ENCODE measurements at regions not wholly inside any gene's neighbourhood (a gene's known extent, or its start where the extent isn't known, plus 50 kb on each side); places are given as distances from the start of the nearest gene placed in this dataset.
"Not testable (repeated sequence)": the region's sequence is repeated elsewhere in the genome, so short reads cannot be mapped to it uniquely, and the experiment has no call there.

DNA sequence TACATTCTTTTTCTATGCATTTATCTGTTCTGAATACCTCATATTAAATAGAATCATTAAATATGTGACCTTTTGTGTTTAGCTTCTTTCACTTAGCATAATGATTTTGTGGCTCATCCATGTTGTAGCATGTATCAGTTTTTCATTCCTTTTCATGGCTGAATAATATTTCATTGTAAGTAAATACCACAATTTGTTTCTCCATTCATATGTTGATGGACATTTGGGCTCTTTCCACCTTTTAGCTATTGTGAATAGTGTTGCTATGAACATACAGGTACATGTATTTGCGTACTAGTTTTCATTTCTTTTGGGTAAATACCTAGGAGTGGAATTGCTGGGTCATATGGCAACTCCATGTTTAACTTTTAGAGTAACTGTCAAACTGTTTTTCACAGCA is 85.1 kb downstream of the GNL3L start:
- DNase-seq = no peak

- no peak for DNase-seq
Measured at GRCh38 chrX:54633641-54634040, 103.6 kb downstream of the GNL3L start.

- DNase-seq = no peak
Measured at GRCh38 chrX:54639018-54639345, 109.0 kb downstream of the GNL3L start.

DNA sequence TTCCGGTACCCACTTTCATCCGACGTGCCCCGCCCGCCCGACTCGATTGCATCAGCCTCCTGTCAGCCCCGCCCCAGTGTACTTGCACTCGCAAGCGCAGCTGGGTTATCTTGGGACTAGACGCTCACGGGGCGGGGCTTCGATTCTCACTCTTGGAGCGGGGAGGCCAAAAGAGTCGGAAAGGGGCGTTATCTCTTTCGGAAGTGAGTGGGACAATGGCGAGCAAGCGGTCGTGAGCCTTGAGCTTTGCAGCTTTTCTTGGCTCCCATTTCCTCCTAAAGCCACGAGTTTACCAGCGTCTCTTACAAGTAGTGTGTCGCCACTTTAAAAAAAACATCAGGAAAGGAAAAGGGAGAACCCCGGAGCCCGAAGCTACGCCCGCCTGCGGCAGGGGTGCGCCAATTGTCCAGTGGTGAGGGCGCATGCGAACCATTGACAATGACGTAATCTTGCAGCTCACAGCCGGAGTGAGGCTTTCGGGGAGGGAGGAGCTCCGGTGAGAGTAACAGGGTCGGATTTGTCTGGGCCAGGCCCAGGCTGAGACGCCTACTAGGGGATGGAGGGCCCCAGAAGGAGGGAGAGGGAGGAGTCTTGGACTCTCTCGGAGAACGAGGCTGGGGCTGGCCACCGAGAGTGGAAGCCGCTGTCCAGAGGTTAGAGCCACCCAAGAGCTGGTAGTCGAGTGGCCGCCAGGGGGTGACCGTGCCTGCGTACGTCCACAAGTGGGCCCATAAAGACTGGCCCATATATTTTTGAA is 109.5 kb downstream of the GNL3L start:
- DNase-seq = peak; percentile 93

- no peak for DNase-seq
Measured at GRCh38 chrX:54640103-54640690, 110.2 kb downstream of the GNL3L start.

GRCh38 chrX:54640736-54641135 is 110.7 kb downstream of the GNL3L start:
- DNase-seq = no peak

DNA sequence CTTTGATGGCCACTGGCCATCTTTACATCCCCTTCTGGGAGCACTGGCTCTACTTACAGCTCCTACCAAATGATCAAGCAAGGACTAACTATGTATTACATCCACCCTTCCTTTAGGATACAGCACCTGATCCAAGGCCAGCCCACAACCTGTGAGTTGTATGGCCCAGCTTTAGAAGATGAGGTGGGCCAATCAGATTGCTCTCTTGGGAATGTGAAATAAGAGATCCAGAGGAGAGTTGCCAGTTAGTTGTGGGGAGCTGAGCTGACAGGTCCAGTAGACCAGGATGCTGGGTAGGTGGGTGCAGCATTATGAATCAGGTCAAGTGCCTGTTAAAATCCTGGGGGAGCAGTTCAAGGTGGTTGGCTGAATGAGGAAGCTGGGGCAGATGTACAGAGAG is 111.5 kb downstream of the GNL3L start:
- no peak for DNase-seq

GRCh38 chrX:54647607-54648006 is 117.6 kb downstream of the GNL3L start:
- not testable (repeated sequence) for DNase-seq

DNA sequence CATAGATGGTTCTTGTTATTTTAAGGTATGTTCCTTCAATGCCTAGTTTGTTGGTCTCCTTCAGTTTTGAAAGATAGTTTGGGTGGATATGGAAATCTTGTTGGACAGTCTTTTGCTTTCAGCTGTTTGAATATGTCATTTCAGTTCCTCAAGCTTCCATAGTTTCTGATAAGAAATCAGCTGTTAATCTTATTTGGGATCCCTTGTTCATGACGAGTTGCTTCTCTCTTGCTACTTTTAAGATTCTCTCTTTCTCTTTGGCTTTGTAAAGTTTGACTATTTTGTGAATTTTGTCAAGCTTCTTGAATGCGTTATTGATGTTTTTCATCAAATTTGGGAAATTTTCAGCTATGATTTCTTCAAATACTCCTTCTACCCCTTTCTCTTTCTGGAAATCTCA is 129.5 kb downstream of the GNL3L start:
- no peak for DNase-seq

GRCh38 chrX:54675762-54676161 is 122.3 kb downstream of the ITIH6 start:
- DNase-seq = no peak

DNA sequence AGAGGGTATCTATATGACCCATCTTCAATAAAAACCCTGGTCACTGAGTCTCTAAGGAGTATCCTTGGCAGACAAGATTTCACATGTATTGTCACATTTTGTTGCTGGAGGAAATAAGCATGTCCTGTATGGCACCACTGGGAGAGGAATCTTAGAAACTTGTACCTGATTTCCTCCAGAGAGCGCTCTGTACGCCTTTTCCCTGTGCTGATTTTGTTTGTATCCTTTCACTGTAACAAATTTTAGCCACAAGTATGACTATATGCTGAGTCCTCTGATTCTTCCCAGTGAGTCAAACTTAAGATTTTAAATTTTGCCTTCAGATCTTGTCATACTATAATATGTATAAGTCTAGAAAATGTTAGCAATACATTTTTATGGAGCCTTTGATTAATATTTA is 102.8 kb downstream of the ITIH6 start:
- DNase-seq = no peak

- no peak for DNase-seq
Measured at GRCh38 chrX:54695816-54696487, 102.1 kb downstream of the ITIH6 start.

Measured in activated CD8-positive, alpha-beta memory T cell treated with anti-CD3 and anti-CD28 coated beads for 24 hours (primary cell).